ENCODE measurements at regions not wholly inside any gene's neighbourhood (a gene's known extent, or its start where the extent isn't known, plus 50 kb on each side); places are given as distances from the start of the nearest gene placed in this dataset.

DNA sequence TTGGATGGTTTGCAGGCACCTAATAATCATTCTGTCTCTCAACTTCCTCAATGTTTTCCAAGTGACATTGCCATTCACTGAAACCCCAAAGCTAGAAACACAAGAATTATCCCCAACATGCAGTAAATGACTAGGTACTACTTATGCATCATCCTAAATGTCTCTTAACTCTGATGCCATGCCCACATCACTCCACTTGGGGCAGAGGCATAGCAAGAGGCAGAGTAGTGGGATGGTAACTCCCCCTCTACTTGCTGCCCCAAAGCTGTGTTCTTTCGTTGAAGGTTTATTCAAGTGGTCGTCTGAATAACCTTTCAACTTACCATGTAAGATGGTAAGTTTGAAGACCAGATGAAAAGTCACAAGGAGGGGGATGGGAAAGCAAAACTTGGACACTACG lies 77.9 kb upstream of the SOX5 start:
- 83% methylated on average over 3 of the region's 3 CpGs for WGBS (ENCODE audit: low lambda C conversion rate, missing lambda C conversion rate)

DNA sequence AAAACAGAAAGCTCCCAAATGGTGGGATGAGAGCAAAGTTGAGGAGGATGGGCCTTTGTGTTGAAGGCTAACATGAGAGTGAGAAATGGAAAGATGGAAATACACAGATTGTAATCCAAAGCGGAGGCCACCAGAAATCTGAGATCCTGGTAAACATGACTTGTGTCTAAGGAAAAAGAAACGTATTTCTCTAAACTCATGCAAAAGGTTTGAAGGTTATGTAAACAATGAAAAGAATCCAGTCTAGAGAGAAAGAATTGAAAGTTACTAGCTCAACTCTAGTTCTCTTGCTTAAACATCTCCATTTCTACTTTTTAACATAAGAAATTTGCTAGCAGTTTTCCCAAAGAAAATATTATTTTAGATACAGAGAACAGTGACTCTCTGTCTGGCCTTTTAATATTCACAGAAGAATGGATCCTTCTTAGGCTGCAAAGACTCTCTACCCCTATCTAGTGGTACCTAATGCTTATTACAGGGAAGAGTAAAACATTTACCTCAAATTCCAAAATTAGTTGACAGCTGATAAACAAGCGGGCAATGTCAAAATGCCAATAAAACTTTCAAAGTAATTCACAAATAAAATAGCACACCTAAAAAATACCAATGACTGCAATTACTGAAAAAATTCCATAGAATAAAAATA lies 75.8 kb upstream of the SOX5 start:
- no peaks in the 10 kb centered on the region for H3K27me3 ChIP-seq
- WGBS (ENCODE audit: low lambda C conversion rate, missing lambda C conversion rate), result 56% methylated on average over 3 of the region's 3 CpGs

More for the DNA sequence above, 77.9 kb upstream of the SOX5 start:
- Histone ChIP-seq H4K20me1 (ENCODE audit: insufficient read depth, poor library complexity, severe bottlenecking) (no peaks in the 10 kb centered on the region), H3K9me2 (replicated peaks; ENCODE audit: insufficient read depth) (no peaks in the 10 kb centered on the region), H3K36me3 (replicated peaks; ENCODE audit: insufficient read depth, low read depth) (no peaks in the 10 kb centered on the region), H3K79me2 (no peaks in the 10 kb centered on the region), H3K4me3 (no peak overlapping the region), H3K4me2 (no peak overlapping the region), H3K4me1 (ENCODE audit: insufficient read depth) (no peaks in the 10 kb centered on the region), H2AFZ (no peak overlapping the region), H3K27me3 (no peaks in the 10 kb centered on the region), H3K9me3 (ENCODE audit: low read depth) (no peaks in the 10 kb centered on the region), H3K27ac (no peak overlapping the region)
- no peak for DNase-seq (ENCODE audit: low spot score)
- TF ChIP-seq, protein P1, sequence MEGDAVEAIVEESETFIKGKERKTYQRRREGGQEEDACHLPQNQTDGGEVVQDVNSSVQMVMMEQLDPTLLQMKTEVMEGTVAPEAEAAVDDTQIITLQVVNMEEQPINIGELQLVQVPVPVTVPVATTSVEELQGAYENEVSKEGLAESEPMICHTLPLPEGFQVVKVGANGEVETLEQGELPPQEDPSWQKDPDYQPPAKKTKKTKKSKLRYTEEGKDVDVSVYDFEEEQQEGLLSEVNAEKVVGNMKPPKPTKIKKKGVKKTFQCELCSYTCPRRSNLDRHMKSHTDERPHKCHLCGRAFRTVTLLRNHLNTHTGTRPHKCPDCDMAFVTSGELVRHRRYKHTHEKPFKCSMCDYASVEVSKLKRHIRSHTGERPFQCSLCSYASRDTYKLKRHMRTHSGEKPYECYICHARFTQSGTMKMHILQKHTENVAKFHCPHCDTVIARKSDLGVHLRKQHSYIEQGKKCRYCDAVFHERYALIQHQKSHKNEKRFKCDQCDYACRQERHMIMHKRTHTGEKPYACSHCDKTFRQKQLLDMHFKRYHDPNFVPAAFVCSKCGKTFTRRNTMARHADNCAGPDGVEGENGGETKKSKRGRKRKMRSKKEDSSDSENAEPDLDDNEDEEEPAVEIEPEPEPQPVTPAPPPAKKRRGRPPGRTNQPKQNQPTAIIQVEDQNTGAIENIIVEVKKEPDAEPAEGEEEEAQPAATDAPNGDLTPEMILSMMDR (IDR thresholded peaks at IDR 0.05; ENCODE audit: poor library complexity), result no peak
- TF ChIP-seq EZH2phosphoT487 (IDR thresholded peaks at IDR 0.05; ENCODE audit: low read depth, severe bottlenecking, unreplicated experiment) (no peak), EZH2 (IDR thresholded peaks at IDR 0.05; ENCODE audit: borderline replicate concordance) (no peak)

DNA sequence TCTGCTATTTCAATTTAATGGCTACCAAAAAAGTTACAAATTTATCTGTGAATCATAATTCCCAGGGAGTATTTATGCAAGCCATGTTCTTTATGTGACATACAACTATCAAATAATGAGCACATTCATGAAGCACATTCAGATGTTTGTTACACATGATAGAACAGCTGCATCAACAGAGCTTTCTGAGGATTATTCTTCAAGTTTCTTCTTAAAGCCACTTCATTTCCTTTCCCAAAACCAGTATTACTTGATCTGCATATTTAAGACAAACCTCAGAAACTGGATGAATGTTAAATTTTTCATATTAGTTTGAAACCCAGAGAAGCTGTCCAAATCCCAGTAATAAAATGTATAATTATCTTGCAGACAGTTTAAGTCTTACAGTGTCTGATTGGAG lies 73.6 kb upstream of the SOX5 start:
- H2AFZ ChIP-seq, result no peak overlapping the region
- H3K36me3 ChIP-seq (replicated peaks; ENCODE audit: insufficient read depth, low read depth), result no peaks in the 10 kb centered on the region
- H4K20me1 ChIP-seq (ENCODE audit: insufficient read depth, poor library complexity, severe bottlenecking), result no peaks in the 10 kb centered on the region
- no peaks in the 10 kb centered on the region for H3K27me3 ChIP-seq
- no peak for DNase-seq (ENCODE audit: low spot score)
- no peaks in the 10 kb centered on the region for H3K9me2 ChIP-seq (replicated peaks; ENCODE audit: insufficient read depth)
- H3K4me1 ChIP-seq (ENCODE audit: insufficient read depth), result no peaks in the 10 kb centered on the region
- TF ChIP-seq, protein P1 (IDR thresholded peaks at IDR 0.05; ENCODE audit: poor library complexity), result no peak
- TF ChIP-seq EZH2phosphoT487 (IDR thresholded peaks at IDR 0.05; ENCODE audit: low read depth, severe bottlenecking, unreplicated experiment) (no peak), EZH2 (IDR thresholded peaks at IDR 0.05; ENCODE audit: borderline replicate concordance) (no peak)
- no peak overlapping the region for H3K4me2 ChIP-seq
- no peaks in the 10 kb centered on the region for H3K9me3 ChIP-seq (ENCODE audit: low read depth)
- no peak overlapping the region for H3K27ac ChIP-seq
- no peak overlapping the region for H3K4me3 ChIP-seq
- H3K79me2 ChIP-seq, result no peaks in the 10 kb centered on the region

More for the DNA sequence above, 75.8 kb upstream of the SOX5 start:
- no peak overlapping the region for H3K4me3 ChIP-seq
- no peaks in the 10 kb centered on the region for H3K4me1 ChIP-seq (ENCODE audit: insufficient read depth)
- H3K9me3 ChIP-seq (ENCODE audit: low read depth), result no peaks in the 10 kb centered on the region
- no peaks in the 10 kb centered on the region for H3K9me2 ChIP-seq (replicated peaks; ENCODE audit: insufficient read depth)
- no peak for DNase-seq (ENCODE audit: low spot score)
- H3K27ac ChIP-seq, result no peak overlapping the region
- no peak for TF ChIP-seq EZH2phosphoT487 (IDR thresholded peaks at IDR 0.05; ENCODE audit: low read depth, severe bottlenecking, unreplicated experiment)
- TF ChIP-seq, protein P1 (IDR thresholded peaks at IDR 0.05; ENCODE audit: poor library complexity), result peak; percentile 50
- peak overlapping the region; percentile 34 for H3K4me2 ChIP-seq
- no peaks in the 10 kb centered on the region for H3K36me3 ChIP-seq (replicated peaks; ENCODE audit: insufficient read depth, low read depth)
- no peaks in the 10 kb centered on the region for H3K79me2 ChIP-seq
- no peaks in the 10 kb centered on the region for H4K20me1 ChIP-seq (ENCODE audit: insufficient read depth, poor library complexity, severe bottlenecking)
- no peak overlapping the region for H2AFZ ChIP-seq

DNA sequence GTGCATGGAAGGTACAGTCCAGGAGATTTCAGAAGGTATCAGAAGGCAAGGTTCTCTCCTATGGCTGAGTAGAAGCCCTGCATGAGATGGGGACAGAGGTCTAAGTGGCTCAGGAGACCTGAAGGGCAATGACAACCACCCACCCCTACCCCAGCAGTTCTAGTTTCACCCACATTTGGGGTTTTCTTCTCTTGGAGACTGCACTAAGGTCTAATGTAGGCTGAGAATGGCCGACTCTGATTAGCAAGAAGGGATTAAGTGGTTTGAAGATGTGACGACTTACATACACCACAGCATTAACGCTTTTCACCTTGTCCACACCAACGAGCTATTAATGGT lies 71.7 kb upstream of the SOX5 start:
- Histone ChIP-seq H3K9me2 (replicated peaks; ENCODE audit: insufficient read depth) (no peaks in the 10 kb centered on the region), H3K79me2 (no peaks in the 10 kb centered on the region), H3K9me3 (ENCODE audit: low read depth) (no peaks in the 10 kb centered on the region), H3K4me1 (ENCODE audit: insufficient read depth) (no peaks in the 10 kb centered on the region), H3K4me2 (no peak overlapping the region), H2AFZ (no peak overlapping the region), H3K4me3 (no peak overlapping the region), H4K20me1 (ENCODE audit: insufficient read depth, poor library complexity, severe bottlenecking) (no peaks in the 10 kb centered on the region), H3K36me3 (replicated peaks; ENCODE audit: insufficient read depth, low read depth) (no peaks in the 10 kb centered on the region), H3K27me3 (no peaks in the 10 kb centered on the region), H3K27ac (no peak overlapping the region)
- TF ChIP-seq EZH2 (IDR thresholded peaks at IDR 0.05; ENCODE audit: borderline replicate concordance), result no peak
- no peak for TF ChIP-seq EZH2phosphoT487 (IDR thresholded peaks at IDR 0.05; ENCODE audit: low read depth, severe bottlenecking, unreplicated experiment)
- TF ChIP-seq, protein P1 (IDR thresholded peaks at IDR 0.05; ENCODE audit: poor library complexity), result no peak
- WGBS (ENCODE audit: low lambda C conversion rate, missing lambda C conversion rate), result 89% methylated on average over 4 of the region's 4 CpGs
- no peak for DNase-seq (ENCODE audit: low spot score)
